Neural progenitor cell (in vitro differentiated cells): ENCODE measurements at regions not wholly inside any gene's neighbourhood (a gene's known extent, or its start where the extent isn't known, plus 50 kb on each side); places are given as distances from the start of the nearest gene placed in this dataset.

Experiments used
- CTCF ChIP-seq: fragments of 200-600 bp; sonication (generic); IDR thresholded peaks from 2 replicates; pipeline ENCODE4 v1.5.1; 2017; ENCODE audit warnings: antibody characterized with exemption, mild to moderate bottlenecking
- EZH2 ChIP-seq: fragments of 200-600 bp; sonication (generic); IDR thresholded peaks from 2 replicates; pipeline ENCODE4 v1.6.1; 2017; ENCODE audit warnings: antibody characterized with exemption, mild to moderate bottlenecking, moderate library complexity
- EZH2phosphoT487 ChIP-seq: fragments of 200-600 bp; sonication (generic); IDR thresholded peaks from 2 replicates; pipeline ENCODE4 v1.6.1; 2017; ENCODE audit warnings: antibody characterized with exemption

GRCh38 chr3:147582642-147583041 lies 173.5 kb downstream of the ZIC1 start:
- TF ChIP-seq CTCF = no peak
- no peak for TF ChIP-seq EZH2
- no peak for TF ChIP-seq EZH2phosphoT487
